ENCODE measurements at regions not wholly inside any gene's neighbourhood (a gene's known extent, or its start where the extent isn't known, plus 50 kb on each side); places are given as distances from the start of the nearest gene placed in this dataset.

- no peak for TF ChIP-seq POLR2A (IDR thresholded peaks at IDR 0.05)
- TF ChIP-seq CTCF (IDR thresholded peaks at IDR 0.05) = no peak
Observed at GRCh38 chr12:19764408-19764807, 325.1 kb downstream of the AEBP2 start.
